ENCODE measurements at regions not wholly inside any gene's neighbourhood (a gene's known extent, or its start where the extent isn't known, plus 50 kb on each side); places are given as distances from the start of the nearest gene placed in this dataset.
"Not testable (repeated sequence)": the region's sequence is repeated elsewhere in the genome, so short reads cannot be mapped to it uniquely, and the experiment has no call there.

DNA sequence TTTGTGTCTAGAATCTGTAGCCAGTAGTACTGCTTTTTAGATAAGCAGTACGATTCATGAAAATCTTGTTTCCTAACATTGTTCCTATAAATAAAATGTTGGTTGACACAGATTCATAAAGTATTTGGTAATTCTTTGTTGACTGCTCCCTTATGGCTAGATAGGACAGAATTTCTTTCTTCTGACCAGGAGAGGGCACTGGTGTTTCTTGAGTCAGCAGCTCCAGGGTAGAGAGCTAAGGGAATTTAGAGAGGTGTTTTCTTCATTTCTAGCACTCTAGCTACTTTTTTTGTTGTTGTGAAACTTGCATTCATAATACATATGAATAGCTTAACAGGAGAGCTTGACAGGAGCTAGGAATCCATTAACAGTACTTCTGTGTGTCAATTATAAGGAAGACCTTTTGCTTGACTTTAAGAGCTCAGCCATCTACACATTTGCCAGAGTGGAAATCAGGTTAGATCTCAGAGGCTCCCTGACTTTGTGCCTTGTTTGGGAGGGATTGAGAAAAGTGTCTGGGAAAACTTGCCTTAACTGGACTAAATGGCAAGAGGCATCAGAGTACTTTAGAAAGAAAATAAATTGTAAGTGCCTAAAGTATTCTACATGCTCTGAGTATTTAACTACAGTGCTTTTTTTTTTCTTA lies 756.1 kb downstream of the SH3BGRL start:
- CTCF ChIA-PET: interaction anchor here (0.6 to 1.9 kb wide), 7 partner anchors 9 to 1677 kb away, joined by 3 to 7 read pairs (median 3); no protein-coding TSS in a partner anchor

DNA sequence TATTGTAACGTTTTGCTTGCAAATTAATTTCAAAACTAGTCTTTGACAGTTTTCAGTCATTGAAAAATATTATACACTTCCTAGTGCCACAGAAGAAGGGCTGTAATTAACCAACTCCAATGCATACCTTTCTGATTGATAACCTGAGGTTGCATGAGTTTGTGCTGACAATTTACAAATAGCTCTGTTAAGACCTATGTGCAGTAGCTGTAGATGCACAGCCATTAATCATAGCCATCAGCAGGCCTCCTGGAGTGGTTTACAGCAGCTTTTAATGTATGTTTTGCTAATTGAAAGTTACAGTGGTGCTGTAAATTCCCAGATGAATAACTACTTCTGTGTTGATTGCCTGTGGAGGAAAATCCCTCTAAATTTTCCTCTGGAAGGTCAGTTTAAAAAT lies 758.1 kb downstream of the SH3BGRL start:
- Histone ChIP-seq H3K4me2 (no peak overlapping the region), H3K36me3 (replicated peaks in 1 of 2; ENCODE audit: control insufficient read depth in 1 of 2, insufficient read depth in 2 of 2, low read length in 1 of 2) (no peaks in the 10 kb centered on the region), H3K27ac (ENCODE audit: low read depth in 2 of 2, low read length in 1 of 2) (no peak overlapping the region), H2AFZ (ENCODE audit: low read depth) (no peak overlapping the region), H3K9me3 (no peaks in the 10 kb centered on the region), H3K4me1 (ENCODE audit: control insufficient read depth in 1 of 2, insufficient read depth in 2 of 2, low read depth in 1 of 2, low read length in 1 of 2) (no peaks in the 10 kb centered on the region), H3K79me2 (ENCODE audit: insufficient read depth) (no peaks in the 10 kb centered on the region), H3K9ac (no peak overlapping the region), H4K20me1 (ENCODE audit: insufficient read depth) (no peaks in the 10 kb centered on the region), H3K4me3 (ENCODE audit: low read depth in 2 of 2, low read length in 1 of 2) (no peak overlapping the region), H3K27me3 (ENCODE audit: insufficient read depth) (no peaks in the 10 kb centered on the region), H3F3A (replicated peaks; ENCODE audit: insufficient read depth) (no peaks in the 10 kb centered on the region), H3K9me2 (no peaks in the 10 kb centered on the region)
- TF ChIP-seq ELF1 (IDR thresholded peaks at IDR 0.05) (no peak), SMC3 (IDR thresholded peaks at IDR 0.05; ENCODE audit: low read depth, low read length) (no peak), CHD2 (IDR thresholded peaks at IDR 0.05; ENCODE audit: low read length, partially characterized antibody) (no peak), FOXJ3 (CRISPR knock-in tag; IDR thresholded peaks at IDR 0.05) (no peak), TCF12 (IDR thresholded peaks at IDR 0.05) (no peak)
- TF ChIP-seq, protein P1, sequence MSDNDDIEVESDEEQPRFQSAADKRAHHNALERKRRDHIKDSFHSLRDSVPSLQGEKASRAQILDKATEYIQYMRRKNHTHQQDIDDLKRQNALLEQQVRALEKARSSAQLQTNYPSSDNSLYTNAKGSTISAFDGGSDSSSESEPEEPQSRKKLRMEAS (IDR thresholded peaks at IDR 0.05; ENCODE audit: low read depth): no peak
- TF ChIP-seq, protein P2, sequence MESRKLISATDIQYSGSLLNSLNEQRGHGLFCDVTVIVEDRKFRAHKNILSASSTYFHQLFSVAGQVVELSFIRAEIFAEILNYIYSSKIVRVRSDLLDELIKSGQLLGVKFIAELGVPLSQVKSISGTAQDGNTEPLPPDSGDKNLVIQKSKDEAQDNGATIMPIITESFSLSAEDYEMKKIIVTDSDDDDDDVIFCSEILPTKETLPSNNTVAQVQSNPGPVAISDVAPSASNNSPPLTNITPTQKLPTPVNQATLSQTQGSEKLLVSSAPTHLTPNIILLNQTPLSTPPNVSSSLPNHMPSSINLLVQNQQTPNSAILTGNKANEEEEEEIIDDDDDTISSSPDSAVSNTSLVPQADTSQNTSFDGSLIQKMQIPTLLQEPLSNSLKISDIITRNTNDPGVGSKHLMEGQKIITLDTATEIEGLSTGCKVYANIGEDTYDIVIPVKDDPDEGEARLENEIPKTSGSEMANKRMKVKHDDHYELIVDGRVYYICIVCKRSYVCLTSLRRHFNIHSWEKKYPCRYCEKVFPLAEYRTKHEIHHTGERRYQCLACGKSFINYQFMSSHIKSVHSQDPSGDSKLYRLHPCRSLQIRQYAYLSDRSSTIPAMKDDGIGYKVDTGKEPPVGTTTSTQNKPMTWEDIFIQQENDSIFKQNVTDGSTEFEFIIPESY (IDR thresholded peaks at IDR 0.05; ENCODE audit: borderline replicate concordance, low read depth): no peak
- CTCF ChIA-PET: interaction anchor here (0.9 kb wide), 1 partner anchor 12 kb away, joined by 3 read pairs; no protein-coding TSS in a partner anchor
- WGBS (ENCODE audit: low lambda C conversion rate): 0% methylated on average over 1 of the region's 1 CpG
- DNase-seq: no peak
- POLR2A ChIA-PET: no interaction called here

More for the DNA sequence above, 756.1 kb downstream of the SH3BGRL start:
- 6% methylated on average over 1 of the region's 1 CpG for WGBS (ENCODE audit: low lambda C conversion rate)
- Histone ChIP-seq H3K4me3 (ENCODE audit: low read depth in 2 of 2, low read length in 1 of 2) (no peak overlapping the region), H3K4me2 (no peak overlapping the region), H4K20me1 (ENCODE audit: insufficient read depth) (no peaks in the 10 kb centered on the region), H3K9ac (no peak overlapping the region), H3K27me3 (ENCODE audit: insufficient read depth) (no peaks in the 10 kb centered on the region), H2AFZ (ENCODE audit: low read depth) (no peak overlapping the region), H3K9me3 (no peaks in the 10 kb centered on the region), H3K36me3 (replicated peaks in 1 of 2; ENCODE audit: control insufficient read depth in 1 of 2, insufficient read depth in 2 of 2, low read length in 1 of 2) (no peaks in the 10 kb centered on the region), H3K79me2 (ENCODE audit: insufficient read depth) (no peaks in the 10 kb centered on the region), H3K27ac (ENCODE audit: low read depth in 2 of 2, low read length in 1 of 2) (no peak overlapping the region), H3F3A (replicated peaks; ENCODE audit: insufficient read depth) (no peaks in the 10 kb centered on the region), H3K9me2 (no peaks in the 10 kb centered on the region), H3K4me1 (ENCODE audit: control insufficient read depth in 1 of 2, insufficient read depth in 2 of 2, low read depth in 1 of 2, low read length in 1 of 2) (no peaks in the 10 kb centered on the region)
- POLR2A ChIA-PET: no interaction called here
- TF ChIP-seq ELF1 (IDR thresholded peaks at IDR 0.05) (no peak), NFIC (IDR thresholded peaks at IDR 0.05; ENCODE audit: borderline replicate concordance) (no peak), RAD21 (IDR thresholded peaks at IDR 0.05; ENCODE audit: low read length) (peak; percentile 50)
- TF ChIP-seq, protein P3, sequence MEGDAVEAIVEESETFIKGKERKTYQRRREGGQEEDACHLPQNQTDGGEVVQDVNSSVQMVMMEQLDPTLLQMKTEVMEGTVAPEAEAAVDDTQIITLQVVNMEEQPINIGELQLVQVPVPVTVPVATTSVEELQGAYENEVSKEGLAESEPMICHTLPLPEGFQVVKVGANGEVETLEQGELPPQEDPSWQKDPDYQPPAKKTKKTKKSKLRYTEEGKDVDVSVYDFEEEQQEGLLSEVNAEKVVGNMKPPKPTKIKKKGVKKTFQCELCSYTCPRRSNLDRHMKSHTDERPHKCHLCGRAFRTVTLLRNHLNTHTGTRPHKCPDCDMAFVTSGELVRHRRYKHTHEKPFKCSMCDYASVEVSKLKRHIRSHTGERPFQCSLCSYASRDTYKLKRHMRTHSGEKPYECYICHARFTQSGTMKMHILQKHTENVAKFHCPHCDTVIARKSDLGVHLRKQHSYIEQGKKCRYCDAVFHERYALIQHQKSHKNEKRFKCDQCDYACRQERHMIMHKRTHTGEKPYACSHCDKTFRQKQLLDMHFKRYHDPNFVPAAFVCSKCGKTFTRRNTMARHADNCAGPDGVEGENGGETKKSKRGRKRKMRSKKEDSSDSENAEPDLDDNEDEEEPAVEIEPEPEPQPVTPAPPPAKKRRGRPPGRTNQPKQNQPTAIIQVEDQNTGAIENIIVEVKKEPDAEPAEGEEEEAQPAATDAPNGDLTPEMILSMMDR (IDR thresholded peaks at IDR 0.05): peak; percentile 50
- peak; percentile 24 for DNase-seq

DNA sequence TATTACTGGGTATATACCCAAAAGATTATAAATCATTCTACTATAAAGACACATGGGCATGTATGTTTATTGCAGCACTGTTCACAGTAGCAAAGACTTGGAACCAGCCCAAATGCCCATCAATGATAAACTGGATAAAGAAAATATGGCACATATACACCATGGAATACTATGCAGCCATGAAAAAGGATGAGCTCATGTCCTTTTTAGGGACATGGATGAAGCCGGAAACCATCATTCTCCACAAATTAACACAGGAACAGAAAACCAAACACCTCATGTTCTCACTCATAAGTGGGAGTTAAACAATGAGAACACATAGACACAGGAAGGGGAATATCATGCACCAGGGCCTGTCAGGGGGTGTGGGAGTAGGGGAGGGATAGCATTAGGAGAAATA lies 772.5 kb downstream of the SH3BGRL start:
- H3K9me2 ChIP-seq; H2AFZ ChIP-seq (ENCODE audit: low read depth); H3K4me1 ChIP-seq (ENCODE audit: control insufficient read depth in 1 of 2, insufficient read depth in 2 of 2, low read depth in 1 of 2, low read length in 1 of 2); H3K27ac ChIP-seq (ENCODE audit: low read depth in 2 of 2, low read length in 1 of 2); H3K27me3 ChIP-seq (ENCODE audit: insufficient read depth); H3K9ac ChIP-seq; H3K79me2 ChIP-seq (ENCODE audit: insufficient read depth); POLR2A ChIA-PET; H3K4me3 ChIP-seq (ENCODE audit: low read depth in 2 of 2, low read length in 1 of 2); H3K9me3 ChIP-seq; CTCF ChIA-PET; H3K4me2 ChIP-seq; H4K20me1 ChIP-seq (ENCODE audit: insufficient read depth); DNase-seq; H3K36me3 ChIP-seq (replicated peaks in 1 of 2; ENCODE audit: control insufficient read depth in 1 of 2, insufficient read depth in 2 of 2, low read length in 1 of 2); H3F3A ChIP-seq (replicated peaks; ENCODE audit: insufficient read depth): not testable (repeated sequence)
- WGBS (ENCODE audit: low lambda C conversion rate): 11% methylated on average over 1 of the region's 1 CpG

All from SK-N-SH (cell line).